Body of pancreas (tissue), 4 donors: ENCODE measurements at regions not wholly inside any gene's neighbourhood (a gene's known extent, or its start where the extent isn't known, plus 50 kb on each side); places are given as distances from the start of the nearest gene placed in this dataset.

Experiments
- ATAC-seq: fragments of 150-250 bp; one replicate; pipeline ENCODE4 v1.9.1; 2016
- DNase-seq, 4 donors: peaks; one replicate each; pipeline ENCODE4 v3.0.0-alpha.2; 2019
- H3K27ac ChIP-seq, 4 donors: fragments of 200-600 bp; sonication (generic); 1 replicate in 3 of 4; 2 replicates in 1 of 4; pipeline versions ENCODE4 v1.5.1 to v1.6.1; 2016 to 2019; ENCODE audit warnings: mild to moderate bottlenecking in 1 of 4, mixed read lengths in 1 of 4, moderate library complexity in 1 of 4
- H3K27me3 ChIP-seq, 2 donors: fragments of 200-600 bp; sonication (generic); one replicate each; pipeline ENCODE4 v1.6.0; 2016; ENCODE audit warnings: mild to moderate bottlenecking in 1 of 2
- H3K36me3 ChIP-seq, 2 donors: fragments of 200-600 bp; sonication (generic); replicated peaks in 1 of 2; 2 replicates each; pipeline ENCODE4 v1.5.1; 2016; ENCODE audit warnings: low read depth in 2 of 2; ENCODE audit not compliant: insufficient read depth in 1 of 2
- H3K4me1 ChIP-seq: fragments of 200-600 bp; sonication (generic); one replicate; pipeline ENCODE4 v1.6.0; 2016
- H3K4me3 ChIP-seq, 2 donors: fragments of 200-600 bp; sonication (generic); 1 replicate in 1 of 2; 2 replicates in 1 of 2; pipeline ENCODE4 v1.5.1; 2016 to 2019
- H3K9me3 ChIP-seq, 3 donors: fragments of 200-600 bp; sonication (generic); 1 replicate in 2 of 3; 2 replicates in 1 of 3; pipeline ENCODE4 v1.5.1; 2016
- CTCF ChIP-seq, 7 experiments: fragments of 450-650 bp in 4 of 7; fragments of 200-600 bp in 3 of 7; sonication (generic) in 3 of 7; IDR thresholded peaks; one replicate each; pipeline ENCODE4 v1.5.1; 2016 to 2019; ENCODE audit warnings: antibody characterized with exemption in 7 of 7
- POLR2A ChIP-seq, 3 donors: fragments of 450-650 bp; IDR thresholded peaks; one replicate each; pipeline ENCODE4 v1.6.1; 2016; ENCODE audit warnings: antibody characterized with exemption in 3 of 3, mild to moderate bottlenecking in 2 of 3
- WGBS, 2 donors: methylation state at CpG; one replicate each; pipeline ENCODE4 v1.1.5; 2017; 5-methylcytosine and 5-hydroxymethylcytosine counted together
- intact Hi-C: fragments of 100-400 bp; cut with DNase I; formaldehyde crosslinking; loops from one replicate; pipeline ENCODE4 v1.15.1; 2023

- WGBS, 2 donors = 25 to 53% methylated on average over 2 of the region's 2 CpGs
- no peak for TF ChIP-seq POLR2A (IDR thresholded peaks at IDR 0.05)
- TF ChIP-seq CTCF (IDR thresholded peaks at IDR 0.05) = no peak
- H3K9me3 ChIP-seq = no peaks in the 10 kb centered on the region
- H3K36me3 ChIP-seq = no peaks in the 10 kb centered on the region
- no peak for ATAC-seq
- DNase-seq = no peak
- H3K4me1 ChIP-seq = no peaks in the 10 kb centered on the region
- H3K27ac ChIP-seq = no peak overlapping the region
- H3K4me3 ChIP-seq = no peak overlapping the region
- H3K27me3 ChIP-seq = no peaks in the 10 kb centered on the region
- intact Hi-C loops = no loop called here
Observed at GRCh38 chr16:49093939-49094338, 187.7 kb downstream of the CBLN1 start.

- no peaks in the 10 kb centered on the region for H3K9me3 ChIP-seq
- ATAC-seq (no peak), DNase-seq (no peak)
- no peaks in the 10 kb centered on the region for H3K36me3 ChIP-seq
- WGBS, 2 donors = 43 to 57% methylated on average over 2 of the region's 2 CpGs
- intact Hi-C loops = no loop called here
- TF ChIP-seq POLR2A (IDR thresholded peaks at IDR 0.05) (no peak), CTCF (IDR thresholded peaks at IDR 0.05) (no peak)
- H3K27ac ChIP-seq = no peak overlapping the region
- no peaks in the 10 kb centered on the region for H3K27me3 ChIP-seq
- H3K4me3 ChIP-seq = no peak overlapping the region
- H3K4me1 ChIP-seq = no peaks in the 10 kb centered on the region
Observed at GRCh38 chr16:49092704-49093103, 188.9 kb downstream of the CBLN1 start.

- intact Hi-C loops = no loop called here
- 70 to 73% methylated on average over 2 of the region's 2 CpGs for WGBS, 2 donors
Observed at GRCh38 chr16:49089533-49089932, 192.1 kb downstream of the CBLN1 start.

GRCh38 chr16:49089039-49089438 lies 192.6 kb downstream of the CBLN1 start:
- H3K27ac ChIP-seq = no peak overlapping the region
- intact Hi-C loops = no loop called here
- H3K27me3 ChIP-seq = no peaks in the 10 kb centered on the region
- no peak for ATAC-seq
- DNase-seq = no peak
- H3K4me1 ChIP-seq = no peaks in the 10 kb centered on the region
- no peak overlapping the region for H3K4me3 ChIP-seq
- no peaks in the 10 kb centered on the region for H3K9me3 ChIP-seq
- TF ChIP-seq POLR2A (IDR thresholded peaks at IDR 0.05) (no peak), CTCF (IDR thresholded peaks at IDR 0.05) (no peak)
- H3K36me3 ChIP-seq = no peaks in the 10 kb centered on the region
- WGBS, 2 donors = 54 to 65% methylated on average over 4 of the region's 4 CpGs

More at GRCh38 chr16:49089533-49089932, 192.1 kb downstream of the CBLN1 start:
- no peaks in the 10 kb centered on the region for H3K27me3 ChIP-seq
- H3K4me3 ChIP-seq = no peak overlapping the region
- DNase-seq (no peak), ATAC-seq (no peak)
- H3K36me3 ChIP-seq = no peaks in the 10 kb centered on the region
- TF ChIP-seq CTCF (IDR thresholded peaks at IDR 0.05) = no peak
- no peak for TF ChIP-seq POLR2A (IDR thresholded peaks at IDR 0.05)
- no peaks in the 10 kb centered on the region for H3K4me1 ChIP-seq
- H3K9me3 ChIP-seq = no peaks in the 10 kb centered on the region
- H3K27ac ChIP-seq = no peak overlapping the region

- intact Hi-C loops = no loop called here
- Histone ChIP-seq H3K4me3 (no peak overlapping the region), H3K27me3 (no peaks in the 10 kb centered on the region), H3K36me3 (no peaks in the 10 kb centered on the region), H3K4me1 (no peaks in the 10 kb centered on the region), H3K27ac (no peak overlapping the region), H3K9me3 (no peaks in the 10 kb centered on the region)
- DNase-seq (no peak), ATAC-seq (no peak)
- WGBS, 2 donors = 75 to 81% methylated on average over 2 of the region's 2 CpGs
- no peak for TF ChIP-seq CTCF (IDR thresholded peaks at IDR 0.05)
- no peak for TF ChIP-seq POLR2A (IDR thresholded peaks at IDR 0.05)
Observed at GRCh38 chr16:49085686-49086085, 196.0 kb downstream of the CBLN1 start.
